ENCODE measurements at regions not wholly inside any gene's neighbourhood (a gene's known extent, or its start where the extent isn't known, plus 50 kb on each side); places are given as distances from the start of the nearest gene placed in this dataset.

DNA sequence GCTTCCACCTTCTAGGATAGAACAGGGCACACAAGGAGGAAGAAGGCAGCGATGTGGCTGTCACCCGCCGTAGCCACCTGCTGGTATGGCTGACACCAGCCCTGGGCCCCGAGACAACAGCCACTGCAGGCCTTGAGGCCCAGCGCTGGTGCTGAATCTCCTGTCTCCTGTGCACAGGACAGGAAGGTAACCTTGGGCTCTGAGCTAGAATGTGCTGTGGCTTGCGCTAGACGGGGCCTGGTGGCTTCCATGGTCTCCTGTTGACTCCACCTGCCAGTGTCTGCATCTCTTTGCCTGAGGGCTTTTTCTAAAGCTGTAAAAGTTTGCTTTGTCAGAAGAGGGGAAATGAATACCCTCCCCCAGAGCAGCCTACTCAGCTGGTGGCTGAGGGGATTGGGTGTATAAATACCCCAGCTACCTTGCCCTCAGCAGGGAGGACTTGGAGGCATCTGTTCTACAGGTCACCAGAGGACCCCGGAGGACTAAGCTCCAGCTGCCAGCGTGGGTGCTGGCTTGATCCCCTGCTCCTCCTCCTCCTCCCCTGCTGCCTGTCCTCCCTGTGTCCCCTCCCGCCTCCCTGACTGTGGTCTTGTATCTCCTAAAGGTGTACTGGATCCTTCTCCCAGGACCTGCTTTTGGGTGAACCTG lies 76.1 kb upstream of the SDK2 start:
- no peak for DNase-seq (ENCODE audit: extremely low read depth, low read depth)
- no peak for TF ChIP-seq CTCF (IDR thresholded peaks at IDR 0.05; ENCODE audit: low read depth, low read length)

DNA sequence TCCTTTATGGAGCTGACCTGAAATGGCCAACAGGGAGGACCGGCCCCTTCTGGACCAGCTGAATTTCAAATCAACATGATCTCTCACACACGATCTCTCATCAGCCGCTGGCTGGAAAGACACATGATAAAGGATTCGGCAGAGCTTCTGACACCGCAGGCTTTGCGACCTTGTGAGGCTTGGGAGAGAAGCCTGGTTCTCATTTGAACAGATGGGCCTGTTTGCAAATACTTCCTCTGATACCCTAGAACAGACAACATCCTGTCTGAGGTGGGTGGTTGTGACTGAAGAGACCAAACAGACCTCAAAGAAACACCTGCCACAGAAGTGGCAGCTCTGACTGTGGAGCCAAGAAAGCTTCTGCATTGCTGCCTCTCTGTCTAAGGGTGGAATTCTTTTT lies 77.9 kb upstream of the SDK2 start:
- no peak for DNase-seq (ENCODE audit: extremely low read depth, low read depth)
- TF ChIP-seq CTCF (IDR thresholded peaks at IDR 0.05; ENCODE audit: low read depth, low read length) = no peak

DNA sequence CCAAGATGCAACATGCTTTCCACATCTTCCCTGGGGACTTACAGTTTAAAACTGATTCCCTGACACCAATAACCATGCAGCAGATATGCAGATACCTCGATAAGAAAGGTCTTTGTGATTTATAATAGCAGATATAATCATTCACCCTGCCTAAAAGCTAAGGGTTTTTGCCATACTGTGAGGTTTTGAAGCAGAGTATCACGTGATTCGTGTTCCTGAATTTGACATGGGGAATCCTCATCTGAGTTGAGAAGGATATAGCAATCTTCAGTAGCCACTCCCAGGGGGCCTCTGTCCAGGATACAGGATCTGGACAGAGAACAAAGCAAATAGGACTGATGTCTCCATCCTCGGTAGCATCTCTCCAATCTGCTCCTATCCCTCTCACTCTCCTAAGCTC lies 79.1 kb upstream of the SDK2 start:
- no peak for DNase-seq (ENCODE audit: extremely low read depth, low read depth)
- no peak for TF ChIP-seq CTCF (IDR thresholded peaks at IDR 0.05; ENCODE audit: low read depth, low read length)

GRCh38 chr17:73724341-73724740 lies 80.1 kb upstream of the SDK2 start:
- no peak for TF ChIP-seq CTCF (IDR thresholded peaks at IDR 0.05; ENCODE audit: low read depth, low read length)
- DNase-seq (ENCODE audit: extremely low read depth, low read depth) = no peak

- no peak for TF ChIP-seq CTCF (IDR thresholded peaks at IDR 0.05; ENCODE audit: low read depth, low read length)
- no peak for DNase-seq (ENCODE audit: extremely low read depth, low read depth)
Measured at GRCh38 chr17:73724990-73725389, 80.7 kb upstream of the SDK2 start.

DNA sequence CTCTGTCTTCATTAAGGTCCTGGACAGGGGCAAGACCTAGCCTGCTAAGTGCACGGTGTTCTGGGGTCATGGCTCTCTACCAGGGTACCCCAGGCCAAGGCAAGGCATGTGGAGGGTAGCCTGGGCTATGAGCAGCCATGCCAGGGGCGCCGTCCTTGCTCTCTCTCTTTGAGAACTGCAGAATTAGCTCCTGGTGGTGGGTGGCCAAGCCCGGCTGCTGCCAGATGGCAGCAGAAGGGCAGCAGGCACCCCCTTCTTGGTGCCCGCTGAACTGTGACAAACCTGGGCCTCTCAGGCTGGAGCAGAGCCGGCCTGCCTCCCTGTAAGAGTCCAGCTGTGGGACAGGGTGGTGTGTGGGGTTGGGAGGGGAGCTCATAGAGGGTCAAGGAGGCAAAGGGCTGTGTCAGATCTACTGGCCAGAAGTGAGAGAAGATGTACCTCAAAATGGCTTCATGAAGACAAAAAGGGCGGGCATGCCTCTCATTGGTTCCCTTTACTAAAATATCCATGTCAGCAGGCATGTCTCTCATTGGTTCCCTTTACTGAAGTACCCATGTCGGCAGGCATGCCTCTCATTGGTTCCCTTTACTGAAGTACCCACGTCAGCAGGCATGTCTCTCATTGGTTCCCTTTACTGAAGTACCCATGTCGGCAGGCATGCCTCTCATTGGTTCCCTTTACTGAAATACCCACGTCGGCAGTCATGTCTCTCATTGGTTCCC lies 81.7 kb upstream of the SDK2 start:
- DNase-seq (ENCODE audit: extremely low read depth, low read depth) = no peak
- TF ChIP-seq CTCF (IDR thresholded peaks at IDR 0.05; ENCODE audit: low read depth, low read length) = no peak

- no peak for DNase-seq (ENCODE audit: extremely low read depth, low read depth)
- TF ChIP-seq CTCF (IDR thresholded peaks at IDR 0.05; ENCODE audit: low read depth, low read length) = no peak
Measured at GRCh38 chr17:73727941-73728340, 83.7 kb upstream of the SDK2 start.
